EL (cell line): ENCODE measurements at regions not wholly inside any gene's neighbourhood (a gene's known extent, or its start where the extent isn't known, plus 50 kb on each side); places are given as distances from the start of the nearest gene placed in this dataset.
"Not testable (repeated sequence)": the region's sequence is repeated elsewhere in the genome, so short reads cannot be mapped to it uniquely, and the experiment has no call there.

Experiments
- DNase-seq: peaks from one replicate; pipeline ENCODE4 v3.0.0-alpha.2; 2016

DNA sequence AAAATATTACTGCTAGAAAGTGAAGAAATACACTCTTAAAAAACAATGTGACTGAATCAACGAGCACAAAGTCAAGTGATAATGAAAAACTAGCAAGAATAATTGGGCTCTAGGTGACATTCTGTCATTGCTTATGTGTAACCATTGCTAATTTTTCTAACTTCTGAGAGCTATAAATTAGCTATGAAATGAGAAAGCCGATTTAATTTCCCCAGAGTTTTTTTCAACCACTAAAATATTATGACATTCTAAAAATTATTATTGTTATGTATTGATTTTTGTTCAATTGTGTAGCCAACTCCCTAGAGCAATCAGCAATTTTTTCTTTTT is 458.6 kb upstream of the ATXN8OS start:
- no peak for DNase-seq

DNA sequence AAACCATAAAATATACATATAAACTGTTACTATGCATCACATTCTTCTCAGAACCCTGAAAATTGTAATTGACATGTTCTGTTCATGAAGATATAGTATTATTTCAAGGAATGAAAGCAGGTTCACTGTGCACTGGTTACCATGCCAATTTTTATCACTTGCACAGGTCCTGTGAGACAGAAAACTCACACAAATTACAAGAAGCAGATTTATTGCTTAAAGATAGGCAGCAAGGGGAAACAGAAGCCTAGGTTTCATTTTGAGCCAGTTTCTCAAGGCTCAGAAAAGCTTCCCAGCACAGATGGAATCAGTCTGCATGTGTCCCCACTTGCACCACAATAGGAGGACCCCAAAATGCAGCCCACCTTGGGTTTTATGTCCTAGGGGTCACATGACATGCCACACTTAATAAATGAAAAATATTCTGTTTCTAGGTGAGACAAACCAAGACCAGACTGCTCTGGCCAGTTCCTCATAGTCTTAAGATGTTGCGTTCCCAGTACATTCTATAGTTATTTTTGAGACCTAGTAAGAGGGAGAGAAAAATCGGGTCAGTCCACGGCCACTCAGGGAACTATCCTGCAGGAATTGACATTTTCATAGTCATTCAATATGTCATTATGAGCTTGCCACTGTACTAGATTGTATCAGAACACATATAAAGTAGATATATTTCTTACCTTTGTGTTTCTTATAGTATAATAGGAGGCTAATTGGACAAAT is 459.1 kb upstream of the ATXN8OS start:
- no peak for DNase-seq

- DNase-seq = no peak
These were observed 463.2 kb upstream of the ATXN8OS start for GRCh38 chr13:69644447-69644846.

GRCh38 chr13:69641773-69642172 is 465.9 kb upstream of the ATXN8OS start:
- no peak for DNase-seq

DNA sequence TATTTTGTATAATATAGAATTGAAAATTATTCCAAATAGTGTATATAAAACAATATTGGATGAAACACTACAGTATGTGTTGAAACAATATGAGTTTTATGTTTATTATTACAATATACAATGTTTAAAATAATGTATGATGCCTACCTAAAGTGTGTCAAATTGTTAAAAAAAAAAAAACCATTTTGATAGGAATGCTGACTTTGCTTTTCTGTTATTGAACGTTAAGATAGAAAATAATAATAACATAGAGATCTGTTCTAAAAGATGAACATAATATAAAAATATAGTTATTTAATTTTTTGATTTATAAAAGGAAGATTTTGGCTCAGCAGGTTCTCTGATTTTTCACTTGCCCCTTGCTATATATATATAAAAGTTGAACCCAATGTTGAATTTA is 474.6 kb upstream of the ATXN8OS start:
- DNase-seq = no peak

DNA sequence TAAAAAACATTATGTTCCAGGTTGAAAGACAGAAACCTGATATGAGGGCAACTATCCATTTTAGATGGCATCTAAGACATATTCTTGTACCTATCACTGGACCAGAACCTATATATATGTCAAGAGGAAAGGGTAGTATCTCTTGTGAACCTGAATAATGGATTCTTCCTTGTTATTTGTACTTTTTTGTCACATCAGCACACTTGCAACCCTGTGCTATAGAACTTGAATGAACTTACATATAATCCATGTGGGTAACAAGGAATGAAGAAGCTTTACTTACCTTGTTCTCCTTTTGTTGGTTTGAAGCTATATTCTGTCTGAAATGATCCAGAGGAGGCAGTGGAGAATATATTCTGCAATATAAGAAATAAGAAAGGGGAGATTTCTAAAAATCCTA is 483.7 kb upstream of the ATXN8OS start:
- no peak for DNase-seq

DNA sequence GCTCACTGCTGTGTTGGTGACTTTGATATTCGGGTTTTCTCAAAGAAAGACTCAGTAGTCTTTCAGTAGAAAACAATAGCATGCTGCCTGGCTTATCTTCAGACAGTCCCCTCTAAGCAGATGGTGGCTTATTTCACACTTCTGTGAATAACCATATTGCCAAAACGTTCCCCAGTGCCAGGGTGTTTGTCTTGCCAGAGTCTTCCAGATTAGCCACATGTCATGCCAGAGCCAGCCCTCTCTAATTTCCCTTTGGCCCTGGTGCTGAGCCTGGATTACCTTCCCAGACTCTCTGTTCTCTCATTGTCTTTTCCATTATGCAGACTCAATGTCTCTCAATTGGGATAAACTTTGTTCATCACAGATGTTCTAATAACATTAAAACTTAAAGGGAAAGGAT is 488.0 kb upstream of the ATXN8OS start:
- no peak for DNase-seq

- DNase-seq = no peak
These were observed 488.8 kb upstream of the ATXN8OS start for GRCh38 chr13:69618838-69619237.

GRCh38 chr13:69618393-69618792 is 489.2 kb upstream of the ATXN8OS start:
- no peak for DNase-seq

DNA sequence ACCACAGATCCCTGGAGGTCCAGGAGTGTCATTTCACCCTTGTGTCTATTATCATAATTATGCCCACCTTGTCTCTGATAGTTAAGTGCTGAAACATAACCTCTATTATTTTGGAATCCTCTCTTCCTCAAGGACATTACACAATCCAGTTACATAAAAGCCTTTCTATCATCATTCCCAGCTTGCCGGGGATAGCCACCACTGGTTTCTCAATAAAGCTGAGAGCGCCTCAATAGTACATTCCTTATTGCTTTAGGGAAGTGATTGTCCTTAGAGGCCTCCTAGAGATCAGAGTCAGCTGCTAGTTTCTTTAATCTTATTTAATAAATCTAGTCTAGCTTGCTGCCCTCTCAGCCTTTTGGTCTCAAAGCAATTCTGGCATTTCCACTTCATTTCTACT is 490.0 kb upstream of the ATXN8OS start:
- no peak for DNase-seq

DNA sequence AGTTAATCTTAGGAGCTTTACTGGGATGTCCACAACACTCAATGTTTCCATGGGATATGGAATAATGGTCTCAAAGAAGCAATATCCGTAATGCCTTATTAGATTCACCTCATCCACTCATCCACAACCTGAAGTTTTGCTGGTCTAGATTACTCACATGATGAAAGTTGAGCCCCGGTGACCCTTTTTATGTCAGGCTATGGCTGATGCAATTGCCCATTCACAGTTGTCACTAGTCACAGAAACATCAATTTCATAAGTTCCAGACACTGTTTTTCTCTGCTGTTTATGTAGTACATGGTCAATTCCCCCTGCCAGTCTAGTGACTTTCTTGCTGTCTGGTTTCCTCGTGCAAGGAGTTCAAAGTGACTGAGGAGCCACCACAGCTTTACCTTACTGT is 491.2 kb upstream of the ATXN8OS start:
- no peak for DNase-seq

GRCh38 chr13:69615055-69615454 is 492.6 kb upstream of the ATXN8OS start:
- DNase-seq = not testable (repeated sequence)

GRCh38 chr13:69604698-69605097 is 502.9 kb upstream of the ATXN8OS start:
- DNase-seq = no peak

DNA sequence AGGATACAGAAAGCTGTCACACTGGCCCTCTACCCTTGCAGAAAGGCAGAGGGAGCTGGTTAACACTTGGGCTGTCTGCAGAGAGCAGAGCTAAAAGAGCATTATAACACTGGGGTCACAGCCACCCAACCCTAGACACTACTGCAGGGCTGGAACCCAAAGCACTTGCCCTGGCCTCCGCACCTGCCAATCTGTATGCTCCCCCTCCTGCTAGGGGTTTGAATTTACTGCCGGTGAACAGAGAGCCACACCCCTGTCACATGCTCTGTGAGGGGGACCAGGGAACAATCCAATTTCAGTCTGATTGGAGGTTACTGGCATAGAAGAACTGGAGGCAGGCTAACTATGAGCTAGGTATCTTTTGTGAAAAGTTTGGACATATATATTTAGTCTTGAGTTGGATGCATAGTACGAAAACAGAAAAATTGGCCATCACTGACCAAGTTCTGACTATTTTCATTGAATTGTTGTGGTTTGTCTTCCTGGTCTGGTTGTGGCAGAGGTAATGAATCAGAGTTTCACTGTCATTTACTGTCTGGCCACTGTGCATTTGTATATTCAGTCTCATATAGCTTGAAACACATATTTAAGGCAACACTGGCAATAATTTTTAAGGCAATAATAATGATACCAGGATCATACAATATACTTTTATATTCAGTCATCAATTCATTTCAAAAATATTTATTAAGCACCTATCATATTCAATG is 504.3 kb upstream of the ATXN8OS start:
- DNase-seq = no peak

DNA sequence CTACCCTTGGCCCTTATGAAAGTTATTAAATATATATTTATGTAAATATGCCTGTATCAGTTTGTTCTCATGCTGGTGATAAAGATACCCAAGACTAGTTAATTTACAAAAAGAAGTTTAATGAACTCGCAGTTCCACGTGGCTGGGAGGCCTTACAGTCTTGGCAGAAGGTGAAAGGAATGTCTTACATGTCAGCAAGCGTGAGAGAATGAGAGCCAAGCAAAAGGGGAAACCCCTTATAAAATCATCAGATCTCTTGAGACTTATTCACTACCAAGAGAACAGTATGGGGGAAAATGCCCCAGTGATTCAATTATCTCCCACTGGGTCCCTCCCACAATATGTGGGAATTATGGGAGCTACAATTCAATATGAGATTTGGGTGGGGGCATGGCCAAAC is 506.0 kb upstream of the ATXN8OS start:
- no peak for DNase-seq

DNA sequence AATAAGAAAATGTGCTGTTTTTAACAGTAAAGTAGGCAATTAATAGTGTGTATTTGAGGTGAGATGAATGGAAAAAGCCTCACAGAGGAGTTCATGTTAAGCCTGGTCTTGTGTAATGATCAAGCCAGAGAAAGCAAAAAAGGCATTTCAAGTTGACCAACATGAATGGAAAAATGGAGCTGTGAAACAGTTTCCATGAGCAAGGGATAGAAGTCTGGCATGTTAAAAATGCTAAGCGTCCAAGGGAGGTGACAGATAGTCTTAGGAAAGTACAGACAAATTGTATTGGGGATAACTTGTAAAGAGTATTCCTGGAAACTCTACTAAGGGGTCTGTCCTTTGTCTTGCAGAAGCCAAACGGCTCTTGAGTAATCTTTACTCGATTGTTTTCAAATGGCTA is 506.8 kb upstream of the ATXN8OS start:
- no peak for DNase-seq

GRCh38 chr13:69597088-69597487 is 510.5 kb upstream of the ATXN8OS start:
- no peak for DNase-seq

DNA sequence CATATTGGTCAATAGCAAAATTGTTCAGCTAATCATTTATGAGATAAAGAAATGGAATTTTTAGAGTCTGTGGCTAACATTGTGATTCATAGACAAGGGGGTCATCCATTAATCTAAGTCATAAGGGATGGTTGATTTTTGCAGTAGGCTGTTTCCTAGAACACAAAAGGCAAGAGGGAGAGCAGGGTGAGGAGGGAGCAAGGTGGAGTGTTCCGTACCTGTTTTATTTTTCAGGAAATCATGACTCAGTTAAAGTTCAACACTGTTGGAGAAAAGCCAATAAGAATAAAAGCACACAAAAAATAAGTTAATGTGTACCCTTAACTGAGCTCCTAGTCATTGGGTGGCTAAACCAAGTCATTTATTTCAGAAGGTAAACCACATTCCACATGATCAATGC is 512.4 kb upstream of the ATXN8OS start:
- DNase-seq = no peak

DNA sequence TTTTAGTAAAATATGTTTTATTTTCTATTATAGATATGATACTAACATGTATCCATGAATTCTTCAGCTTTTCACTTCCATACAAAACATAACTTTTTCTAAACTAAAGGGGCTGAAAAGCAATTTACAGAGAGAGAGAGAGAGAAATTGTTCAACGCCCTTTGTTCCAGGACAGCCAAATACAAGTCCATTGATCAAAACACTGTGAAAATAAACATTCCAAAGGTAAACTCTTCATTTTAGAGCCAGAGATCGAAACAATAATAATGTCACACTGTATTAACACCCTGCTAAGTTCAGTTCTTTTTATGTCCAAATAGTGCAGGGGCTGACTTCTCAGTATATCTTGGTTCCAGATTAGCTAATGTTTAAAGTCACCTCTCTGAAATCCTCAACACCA is 516.2 kb upstream of the ATXN8OS start:
- DNase-seq = no peak

DNA sequence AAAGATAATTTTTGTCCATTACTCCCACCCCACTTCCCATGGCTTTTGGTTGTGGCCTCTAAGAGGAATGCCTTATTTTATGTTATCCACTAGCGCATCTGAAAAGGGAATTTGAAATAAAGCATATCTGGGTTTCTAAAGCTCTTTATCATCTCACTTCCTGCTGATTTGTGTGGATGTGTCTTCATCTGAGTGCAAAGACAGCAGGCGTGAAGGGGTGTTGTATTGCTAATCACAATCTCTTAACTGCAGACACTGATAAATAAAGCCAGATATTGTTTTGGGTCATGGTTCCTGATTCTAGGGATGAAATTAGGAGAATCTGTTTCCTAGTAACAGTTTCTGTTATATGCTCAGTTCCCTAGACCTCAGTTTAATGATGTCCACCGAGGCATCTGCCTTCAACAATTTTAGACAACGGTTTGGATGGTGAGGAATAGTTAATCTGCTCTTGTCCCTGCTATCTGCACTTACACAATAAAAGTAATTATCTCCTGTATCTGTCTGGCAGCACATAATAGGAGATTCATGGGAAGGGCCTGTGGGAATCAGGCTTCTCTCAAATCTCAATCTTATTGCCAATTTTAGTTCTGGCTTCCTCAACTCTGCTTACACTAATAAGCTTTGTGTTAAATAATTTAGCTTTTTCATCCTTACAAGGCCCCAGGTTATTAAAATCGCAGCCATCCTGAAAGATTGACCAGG is 517.9 kb upstream of the ATXN8OS start:
- DNase-seq = no peak

- DNase-seq = no peak
These were observed 522.0 kb upstream of the ATXN8OS start for GRCh38 chr13:69585656-69586055.

- DNase-seq = no peak
These were observed 527.4 kb upstream of the ATXN8OS start for GRCh38 chr13:69580255-69580654.

DNA sequence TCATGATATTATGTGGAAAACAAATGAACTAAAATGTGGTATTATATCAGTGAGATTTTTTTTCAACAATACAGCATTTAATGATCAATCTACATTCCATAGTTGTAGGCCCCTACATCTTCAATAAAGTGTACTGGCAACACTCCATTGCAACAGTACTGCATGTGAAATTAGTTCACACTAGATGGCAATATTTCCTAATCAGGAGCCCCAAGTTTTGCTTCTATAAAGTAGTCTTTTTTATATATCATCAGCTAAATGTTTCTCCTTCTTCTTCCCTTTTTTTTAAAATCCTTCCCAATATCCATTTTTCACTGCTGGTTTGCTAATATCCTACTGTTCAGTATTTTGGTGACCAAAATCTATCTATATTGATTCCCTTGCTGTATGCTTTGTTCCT is 528.3 kb upstream of the ATXN8OS start:
- no peak for DNase-seq

- no peak for DNase-seq
These were observed 535.9 kb upstream of the ATXN8OS start for GRCh38 chr13:69571606-69572323.
